ENCODE measurements at regions not wholly inside any gene's neighbourhood (a gene's known extent, or its start where the extent isn't known, plus 50 kb on each side); places are given as distances from the start of the nearest gene placed in this dataset.

DNA sequence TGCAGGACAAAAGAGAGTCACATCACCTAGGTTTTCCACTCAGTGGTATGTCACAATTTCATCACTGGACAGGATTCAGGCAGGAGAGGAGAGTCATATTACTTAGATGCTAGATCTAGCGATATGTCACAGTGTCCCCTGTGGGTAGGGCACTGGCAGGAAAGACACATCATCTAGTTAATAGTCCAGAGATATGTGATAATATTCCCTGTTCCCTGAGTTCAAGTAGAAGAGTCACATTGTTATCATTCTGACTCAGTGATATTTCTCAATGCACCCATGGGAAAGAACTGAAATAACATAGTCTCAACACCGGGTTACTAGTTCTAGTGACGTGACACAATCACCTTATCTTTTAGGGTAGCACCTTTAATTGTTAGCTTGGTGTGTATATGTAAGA lies 944.0 kb upstream of the TSPY4 start:
- TF ChIP-seq KDM5B (CRISPR knock-in tag; IDR thresholded peaks at IDR 0.05; ENCODE audit: borderline replicate concordance) (no peak), GABPA (IDR thresholded peaks at IDR 0.05; ENCODE audit: low read depth, low read length) (no peak), GABPA (CRISPR knock-in tag; IDR thresholded peaks at IDR 0.05; ENCODE audit: low read depth) (no peak), IRF9 (CRISPR knock-in tag; IDR thresholded peaks at IDR 0.05; ENCODE audit: borderline replicate concordance) (no peak), MEIS1 (CRISPR knock-in tag; IDR thresholded peaks at IDR 0.05; ENCODE audit: borderline replicate concordance) (no peak), SKI (IDR thresholded peaks at IDR 0.05; ENCODE audit: partially characterized antibody) (no peak), ZNF609 (CRISPR knock-in tag; IDR thresholded peaks at IDR 0.05; ENCODE audit: borderline replicate concordance) (no peak), GATAD2A (CRISPR knock-in tag; IDR thresholded peaks at IDR 0.05) (no peak), MIER2 (CRISPR knock-in tag; IDR thresholded peaks at IDR 0.05) (no peak)
- TF ChIP-seq, protein P1, sequence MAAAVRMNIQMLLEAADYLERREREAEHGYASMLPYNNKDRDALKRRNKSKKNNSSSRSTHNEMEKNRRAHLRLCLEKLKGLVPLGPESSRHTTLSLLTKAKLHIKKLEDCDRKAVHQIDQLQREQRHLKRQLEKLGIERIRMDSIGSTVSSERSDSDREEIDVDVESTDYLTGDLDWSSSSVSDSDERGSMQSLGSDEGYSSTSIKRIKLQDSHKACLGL (CRISPR knock-in tag; IDR thresholded peaks at IDR 0.05): no peak
- TF ChIP-seq, protein P2, sequence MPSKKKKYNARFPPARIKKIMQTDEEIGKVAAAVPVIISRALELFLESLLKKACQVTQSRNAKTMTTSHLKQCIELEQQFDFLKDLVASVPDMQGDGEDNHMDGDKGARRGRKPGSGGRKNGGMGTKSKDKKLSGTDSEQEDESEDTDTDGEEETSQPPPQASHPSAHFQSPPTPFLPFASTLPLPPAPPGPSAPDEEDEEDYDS (CRISPR knock-in tag; IDR thresholded peaks at IDR 0.05): no peak

All from HepG2 (cell line).